ENCODE measurements at regions not wholly inside any gene's neighbourhood (a gene's known extent, or its start where the extent isn't known, plus 50 kb on each side); places are given as distances from the start of the nearest gene placed in this dataset.
"Not testable (repeated sequence)": the region's sequence is repeated elsewhere in the genome, so short reads cannot be mapped to it uniquely, and the experiment has no call there.

DNA sequence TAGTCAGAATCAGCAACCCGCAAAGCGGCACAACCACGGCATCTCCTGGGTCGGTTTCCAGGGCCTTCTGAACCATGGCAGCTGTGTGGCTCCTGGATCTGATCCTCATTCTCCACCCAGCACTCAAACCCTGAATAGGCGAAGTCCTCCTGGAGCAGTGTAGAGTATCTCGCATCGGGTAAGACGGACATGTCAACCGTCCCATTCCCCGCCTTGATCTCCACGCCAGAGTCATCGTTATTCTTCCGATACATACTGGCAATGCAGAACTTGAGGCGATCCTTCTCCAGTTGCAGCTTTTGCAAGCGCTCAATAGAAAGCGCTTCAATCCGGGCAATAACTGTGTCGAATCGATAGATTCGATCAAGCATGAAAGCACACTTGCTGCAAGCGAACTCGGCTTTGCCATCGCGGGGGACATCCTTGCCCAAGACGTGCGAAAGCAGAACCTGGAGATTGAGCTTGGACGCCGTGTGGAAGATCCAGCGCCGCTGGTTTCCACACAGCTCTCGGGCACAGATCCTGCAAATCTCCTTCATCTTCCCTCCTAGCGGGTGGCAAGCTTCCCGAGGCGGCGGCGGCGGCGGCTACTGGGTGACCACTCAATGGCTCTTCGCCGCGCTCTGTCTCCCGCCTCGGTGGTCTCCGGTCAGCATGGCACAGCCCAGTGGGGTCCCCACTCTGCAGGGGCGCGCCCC, 142.9 kb downstream of the NBPF8 start:
- not testable (repeated sequence) for DNase-seq

- DNase-seq = peak; percentile 76
Observed at GRCh38 chr1:120558303-120559060, 143.6 kb downstream of the NBPF8 start.

- not testable (repeated sequence) for DNase-seq
Observed at GRCh38 chr1:120561767-120562166, 146.9 kb downstream of the NBPF8 start.

DNA sequence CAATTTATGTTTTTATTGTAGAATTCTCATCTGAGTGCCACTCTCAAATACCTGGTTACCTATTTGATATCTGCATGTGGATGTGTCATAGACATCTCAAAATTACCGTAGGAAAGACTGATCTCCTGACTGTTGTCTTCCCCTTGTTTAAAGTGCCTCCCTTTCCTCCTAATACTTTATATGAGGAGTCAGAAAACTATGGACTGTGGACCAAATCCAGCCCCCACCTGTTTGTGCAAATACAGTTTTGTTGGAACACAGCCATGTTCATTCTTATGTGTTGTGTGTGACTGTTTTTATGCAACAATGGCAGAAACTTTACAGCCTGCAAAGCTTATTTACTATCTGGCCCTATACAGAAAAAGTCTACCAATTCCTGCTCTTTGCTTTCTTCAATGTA, 150.6 kb downstream of the NBPF8 start:
- DNase-seq = not testable (repeated sequence)

- DNase-seq = not testable (repeated sequence)
Observed at GRCh38 chr1:120567620-120568019, 152.8 kb downstream of the NBPF8 start.

DNA sequence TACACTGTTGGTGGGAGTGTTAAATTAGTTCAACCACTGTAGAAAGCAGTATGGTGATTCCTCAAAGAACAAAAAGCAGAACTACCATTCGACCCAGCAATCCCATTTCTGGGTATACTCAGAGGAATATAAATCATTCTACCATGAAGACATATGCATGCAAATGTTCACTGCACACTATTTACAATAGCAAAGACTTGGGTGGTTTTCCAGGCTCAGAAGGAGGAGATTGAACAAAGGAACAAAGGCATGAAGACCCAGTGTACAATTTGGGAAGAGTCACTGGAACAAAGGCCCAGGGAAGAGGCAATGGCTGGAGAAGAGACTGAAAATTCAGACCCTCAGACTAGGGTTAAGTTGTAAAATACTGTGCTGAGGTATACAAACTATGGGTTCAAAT, 148.5 kb upstream of the NBPF26 start:
- DNase-seq = not testable (repeated sequence)

DNA sequence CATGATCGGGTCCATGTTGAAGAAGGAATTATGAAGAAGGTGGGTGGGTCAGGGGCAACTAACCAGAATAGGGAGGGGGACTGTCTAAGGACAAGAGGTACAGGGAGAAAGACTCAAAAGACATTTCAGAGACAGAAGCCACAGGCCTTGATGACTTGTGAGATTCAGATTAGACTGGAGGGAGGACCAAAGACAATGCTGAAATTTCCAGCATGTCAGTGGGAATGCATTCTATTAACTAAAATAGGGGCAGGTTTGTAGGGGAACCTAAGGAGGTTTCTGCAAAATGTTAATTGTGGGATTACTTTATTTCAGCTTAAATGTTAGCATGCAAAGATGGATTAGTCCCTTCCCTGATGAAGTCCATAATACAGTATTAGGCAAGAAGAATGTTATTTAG, 141.6 kb upstream of the NBPF26 start:
- DNase-seq = not testable (repeated sequence)

DNA sequence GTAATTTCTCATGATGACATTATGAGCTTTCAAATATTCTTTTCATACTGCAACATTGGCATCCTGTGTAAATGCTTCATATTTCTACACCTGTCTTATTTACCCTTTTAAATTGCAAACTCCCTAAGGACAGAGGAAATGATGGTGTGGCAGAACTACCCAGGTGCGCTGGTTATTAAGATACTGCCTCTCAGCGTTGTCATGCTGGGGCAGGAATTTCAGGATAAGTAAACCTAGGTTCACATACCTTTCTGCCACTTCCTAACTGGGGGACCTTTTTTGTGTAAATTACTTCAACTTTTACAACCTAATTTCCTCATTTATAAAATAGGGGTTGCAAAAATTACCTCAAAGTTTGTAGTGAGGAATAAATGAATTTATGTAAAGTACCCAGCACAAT, 137.7 kb upstream of the NBPF26 start:
- DNase-seq = not testable (repeated sequence)

- not testable (repeated sequence) for DNase-seq
Observed at GRCh38 chr1:120588811-120589210, 134.9 kb upstream of the NBPF26 start.

GRCh38 chr1:120591774-120592173, 132.0 kb upstream of the NBPF26 start:
- DNase-seq = not testable (repeated sequence)

DNA sequence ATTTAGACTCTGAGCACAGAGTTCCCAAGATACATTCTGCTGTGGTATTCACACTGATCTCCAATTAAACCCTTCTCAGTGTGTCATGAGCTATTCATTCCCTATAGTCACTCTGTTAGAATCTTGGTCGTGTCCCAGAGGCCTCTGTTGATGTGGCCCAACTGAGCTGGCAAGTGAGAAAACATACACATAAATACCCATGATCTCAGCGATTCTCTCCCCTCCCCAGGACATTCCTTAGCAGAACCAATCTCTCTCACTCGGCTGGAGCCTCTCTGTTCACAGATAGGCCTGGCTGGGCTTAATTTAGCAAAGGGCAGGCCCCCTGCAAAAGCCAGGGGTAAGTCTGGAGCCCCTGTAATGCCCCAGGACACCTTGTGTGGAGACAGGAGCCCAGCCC, 130.8 kb upstream of the NBPF26 start:
- DNase-seq = not testable (repeated sequence)

DNA sequence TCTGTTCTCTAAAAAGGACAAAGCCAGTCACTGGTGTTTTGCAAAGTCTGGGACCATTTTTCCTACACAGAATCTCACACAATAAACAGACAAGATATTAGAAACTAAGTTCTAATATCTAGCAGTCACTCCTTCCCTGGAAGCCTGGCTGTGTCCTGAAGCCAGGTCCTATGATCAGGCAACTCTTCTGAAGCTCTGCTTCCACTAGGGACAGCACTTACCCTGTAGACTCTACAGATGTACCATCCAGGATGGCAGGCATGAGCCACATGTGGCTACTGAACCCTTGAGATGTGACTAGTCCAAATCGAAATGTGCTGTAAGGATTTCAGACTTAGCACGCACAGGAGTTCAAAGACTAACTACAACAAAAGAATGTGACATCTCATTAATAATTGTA, 130.1 kb upstream of the NBPF26 start:
- DNase-seq = not testable (repeated sequence)

DNA sequence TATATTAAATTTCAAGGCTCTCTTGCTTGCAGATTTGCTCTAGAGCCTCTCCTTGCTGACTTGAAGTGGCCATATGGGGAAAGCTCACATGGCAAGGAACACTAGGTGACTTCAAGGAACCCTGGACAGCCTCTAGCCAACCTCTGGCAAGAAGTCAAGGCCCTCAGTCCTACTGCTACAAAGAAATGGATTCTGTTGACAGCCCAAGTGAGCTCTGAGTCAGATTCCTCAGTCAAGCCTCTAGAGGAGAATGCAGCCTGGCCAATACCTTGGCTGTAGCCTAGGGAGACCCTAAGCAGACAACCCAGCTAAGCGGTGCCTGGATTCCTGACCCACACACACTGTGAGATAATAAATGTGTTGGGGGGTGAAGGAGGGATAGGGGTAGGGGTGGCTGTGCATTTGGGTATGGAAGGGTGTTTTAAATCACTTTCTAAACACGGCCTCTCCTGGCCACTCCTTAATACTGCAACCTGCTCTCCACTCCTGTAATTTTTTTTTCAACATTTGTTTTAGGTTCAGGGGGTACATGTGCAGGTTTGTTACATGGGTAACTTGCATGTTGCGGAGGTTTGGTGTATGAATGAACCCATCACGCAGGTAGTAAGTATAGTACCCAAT, 125.3 kb upstream of the NBPF26 start:
- DNase-seq = not testable (repeated sequence)

DNA sequence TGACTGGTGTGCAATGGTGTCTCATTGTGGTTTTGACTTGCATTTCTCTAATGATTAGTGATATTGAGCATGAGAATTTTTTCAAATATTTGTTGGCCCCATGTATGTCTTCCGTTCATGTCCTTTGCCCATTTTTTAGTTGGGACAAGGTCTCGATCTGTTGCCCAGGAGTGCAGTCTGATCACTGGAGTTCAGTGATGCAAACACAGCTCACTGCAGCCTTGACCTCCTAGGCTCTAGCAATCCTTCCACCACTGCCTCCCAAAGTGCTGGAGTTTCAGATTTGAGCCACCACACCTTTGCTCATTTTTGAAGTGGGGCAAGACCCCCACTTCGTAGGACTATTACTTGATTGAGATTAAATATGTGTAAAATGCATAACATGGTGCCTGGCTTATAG, 124.2 kb upstream of the NBPF26 start:
- not testable (repeated sequence) for DNase-seq

- DNase-seq = not testable (repeated sequence)
Observed at GRCh38 chr1:120600442-120601041, 123.2 kb upstream of the NBPF26 start.

DNA sequence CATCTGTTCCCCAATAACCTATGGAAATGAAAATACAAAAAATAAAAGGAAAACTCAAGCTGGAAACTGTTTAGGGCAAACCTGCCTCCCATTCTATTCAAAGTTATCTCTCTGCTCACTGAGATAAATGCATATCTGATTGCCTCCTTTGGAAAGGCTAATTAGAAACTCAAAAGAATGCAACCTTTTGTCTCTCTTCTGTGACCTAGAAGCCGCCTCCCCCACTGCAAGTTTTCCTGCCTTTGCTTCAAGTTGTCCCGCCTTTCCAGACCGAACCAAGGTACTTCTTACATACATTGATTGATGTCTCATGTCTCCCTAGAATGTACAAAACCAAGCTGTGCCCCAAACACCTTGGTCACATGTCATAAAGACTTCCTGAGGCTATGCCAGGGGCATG, 115.9 kb upstream of the NBPF26 start:
- not testable (repeated sequence) for DNase-seq

- DNase-seq = not testable (repeated sequence)
Observed at GRCh38 chr1:120608314-120609014, 115.3 kb upstream of the NBPF26 start.

- not testable (repeated sequence) for DNase-seq
Observed at GRCh38 chr1:120609015-120609573, 114.7 kb upstream of the NBPF26 start.

GRCh38 chr1:120609834-120610233, 113.9 kb upstream of the NBPF26 start:
- DNase-seq = not testable (repeated sequence)

DNA sequence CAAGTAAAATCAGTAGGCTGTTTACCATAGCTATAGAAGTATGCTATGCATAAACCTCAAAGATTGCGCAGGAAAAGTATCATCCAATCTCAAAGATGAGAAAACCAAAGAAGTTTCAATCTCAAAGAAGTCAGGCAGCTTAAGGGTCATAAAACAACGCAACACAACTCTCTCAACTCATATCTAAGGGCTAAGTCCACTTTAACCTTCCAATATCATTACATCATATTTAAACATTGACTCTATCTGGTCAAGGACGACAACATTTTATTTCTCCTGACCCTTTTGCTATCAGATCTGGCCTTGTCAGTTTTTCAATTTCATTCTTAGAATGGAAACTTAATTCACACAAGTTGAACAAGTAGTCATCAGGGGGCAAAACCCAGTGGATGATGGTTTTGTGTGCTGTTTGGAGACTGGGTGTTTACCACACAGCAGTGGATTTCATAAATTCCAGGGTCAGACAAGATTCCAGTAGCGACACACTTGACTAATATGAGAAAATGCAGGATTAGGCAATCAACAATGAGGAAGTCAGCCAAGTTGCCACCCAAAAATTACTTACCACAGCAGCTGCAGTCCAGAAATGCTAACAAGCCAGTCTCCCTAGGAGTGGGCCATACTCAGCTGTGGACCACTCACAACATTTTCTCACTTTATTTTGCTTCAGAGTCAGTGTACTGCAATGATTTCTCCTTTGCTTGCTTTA, 108.7 kb upstream of the NBPF26 start:
- DNase-seq = not testable (repeated sequence)

DNA sequence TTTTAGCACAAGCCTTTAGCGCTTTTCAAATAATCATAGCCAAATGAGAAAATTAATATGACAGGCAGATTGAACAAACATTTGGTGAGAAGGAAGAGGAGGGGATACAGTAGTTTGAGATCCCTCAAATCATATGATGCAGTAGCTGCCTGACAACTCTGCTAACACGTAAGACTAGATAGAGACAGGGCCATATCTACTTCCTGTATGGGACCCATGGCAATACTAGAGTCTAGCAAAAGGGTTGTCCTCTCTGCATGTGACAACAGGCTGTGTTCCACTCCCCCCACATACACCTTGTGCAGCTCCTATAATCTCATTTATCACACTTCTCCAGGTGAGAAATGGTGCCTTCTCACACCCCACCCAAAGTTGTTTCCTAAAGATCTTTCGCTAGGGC, 106.3 kb upstream of the NBPF26 start:
- DNase-seq = not testable (repeated sequence)

All from activated T-cell treated with anti-CD3 and anti-CD28 coated beads, Interleukin-2, amount 50 U/mL, for 1 hour (primary cell).